NCI-H2227 treated with DMSO at 0.1 percent for 48 hours (cell line): ENCODE measurements at regions not wholly inside any gene's neighbourhood (a gene's known extent, or its start where the extent isn't known, plus 50 kb on each side); places are given as distances from the start of the nearest gene placed in this dataset.
A peak's percentile ranks its signal among the peaks of the same experiment; 100 is the strongest.

Experiments used
- DNase-seq: peaks from one replicate; lab custom pipeline; 2025; lab: John Stamatoyannopoulos, UW

- no peak for DNase-seq
Measured at GRCh38 chr2:60657673-60658072, 98.4 kb upstream of the PAPOLG start.

- DNase-seq, result no peak
Measured at GRCh38 chr2:60659026-60659425, 97.0 kb upstream of the PAPOLG start.

GRCh38 chr2:60661073-60661738 is 94.9 kb upstream of the PAPOLG start:
- DNase-seq, result no peak

- DNase-seq, result no peak
Measured at GRCh38 chr2:60662781-60663180, 93.3 kb upstream of the PAPOLG start.

- no peak for DNase-seq
Measured at GRCh38 chr2:60671966-60672365, 84.1 kb upstream of the PAPOLG start.

GRCh38 chr2:60674524-60675165 is 81.4 kb upstream of the PAPOLG start:
- DNase-seq, result peak; percentile 63

GRCh38 chr2:60675301-60675700 is 80.8 kb upstream of the PAPOLG start:
- DNase-seq, result peak; percentile 3

GRCh38 chr2:60676706-60677330 is 79.2 kb upstream of the PAPOLG start:
- DNase-seq, result no peak

- DNase-seq, result no peak
Measured at GRCh38 chr2:60677356-60677755, 78.7 kb upstream of the PAPOLG start.

GRCh38 chr2:60678551-60678950 is 77.5 kb upstream of the PAPOLG start:
- no peak for DNase-seq

GRCh38 chr2:60679036-60679780 is 76.9 kb upstream of the PAPOLG start:
- no peak for DNase-seq

- no peak for DNase-seq
Measured at GRCh38 chr2:60693551-60693950, 62.5 kb upstream of the PAPOLG start.

- DNase-seq, result no peak
Measured at GRCh38 chr2:60695793-60696192, 60.3 kb upstream of the PAPOLG start.

GRCh38 chr2:60699617-60700016 is 56.5 kb upstream of the PAPOLG start:
- no peak for DNase-seq

- DNase-seq, result no peak
Measured at GRCh38 chr2:60706021-60706420, 50.0 kb upstream of the PAPOLG start.
